Lower leg skin (tissue), 4 donors: ENCODE measurements at regions not wholly inside any gene's neighbourhood (a gene's known extent, or its start where the extent isn't known, plus 50 kb on each side); places are given as distances from the start of the nearest gene placed in this dataset.

Experiments used
- DNase-seq, 2 donors: peaks; one replicate each; pipeline ENCODE4 v3.0.0-alpha.2; 2019; ENCODE audit warnings: low spot score in 2 of 2
- H3K4me3 ChIP-seq: fragments of 200-600 bp; sonication (generic); 2 replicates; pipeline ENCODE4 v1.5.1; 2017; ENCODE audit warnings: mild to moderate bottlenecking, low read depth; ENCODE audit not compliant: poor library complexity, severe bottlenecking
- CTCF ChIP-seq, 3 donors: fragments of 450-650 bp; IDR thresholded peaks; one replicate each; pipeline ENCODE4 v1.5.1; 2016; ENCODE audit warnings: antibody characterized with exemption in 3 of 3, mild to moderate bottlenecking in 3 of 3, moderate library complexity in 2 of 3
- POLR2A ChIP-seq, 2 donors: fragments of 450-650 bp; IDR thresholded peaks; one replicate each; pipeline ENCODE4 v1.6.1; 2016 to 2017; ENCODE audit warnings: antibody characterized with exemption in 2 of 2, mild to moderate bottlenecking in 1 of 2, moderate library complexity in 1 of 2
- WGBS, 2 donors: methylation state at CpG; one replicate each; pipeline ENCODE4 v1.1.5; 2018; 5-methylcytosine and 5-hydroxymethylcytosine counted together
- intact Hi-C: fragments of 100-400 bp; cut with DNase I; formaldehyde crosslinking; loops from one replicate; pipeline ENCODE4 v1.15.0; 2023; ENCODE audit warnings: low total_unique reads

GRCh38 chr16:35745191-35745590, 2285.8 kb downstream of the TP53TG3F start:
- intact Hi-C loops: no loop called here
- H3K4me3 ChIP-seq: no peak overlapping the region
- TF ChIP-seq CTCF (IDR thresholded peaks at IDR 0.05) (no peak), POLR2A (IDR thresholded peaks at IDR 0.05) (no peak)
- 44 to 47% methylated on average over 3 of the region's 3 CpGs for WGBS, 2 donors
- DNase-seq: peak in 1 of 2 donors; percentile 25

GRCh38 chr16:35745821-35746248, 2286.4 kb downstream of the TP53TG3F start:
- peak in 1 of 2 donors; percentile 57 for DNase-seq
- H3K4me3 ChIP-seq: no peak overlapping the region
- WGBS, 2 donors: 92 to 96% methylated on average over 9 of the region's 9 CpGs
- TF ChIP-seq POLR2A (IDR thresholded peaks at IDR 0.05): no peak
- intact Hi-C loops: no loop called here

- DNase-seq: peak in 1 of 2 donors; percentile 79
- no peak overlapping the region for H3K4me3 ChIP-seq
- TF ChIP-seq CTCF (IDR thresholded peaks at IDR 0.05): no peak
- intact Hi-C loops: no loop called here
- WGBS, 2 donors: 92% methylated on average over 17 of the region's 17 CpGs
These were observed 2287.0 kb downstream of the TP53TG3F start for GRCh38 chr16:35746281-35746962.

GRCh38 chr16:35746963-35747657, 2287.7 kb downstream of the TP53TG3F start:
- intact Hi-C loops: no loop called here
- WGBS, 2 donors: 91 to 92% methylated on average over 18 of the region's 18 CpGs
- no peak for TF ChIP-seq CTCF (IDR thresholded peaks at IDR 0.05)
- TF ChIP-seq POLR2A (IDR thresholded peaks at IDR 0.05): no peak
- DNase-seq: peak in 1 of 2 donors; percentile 50
- no peak overlapping the region for H3K4me3 ChIP-seq

GRCh38 chr16:35747658-35748455, 2288.4 kb downstream of the TP53TG3F start:
- no peak overlapping the region for H3K4me3 ChIP-seq
- 91 to 92% methylated on average over 17 of the region's 17 CpGs for WGBS, 2 donors
- TF ChIP-seq CTCF (IDR thresholded peaks at IDR 0.05): no peak
- no peak for TF ChIP-seq POLR2A (IDR thresholded peaks at IDR 0.05)

More at GRCh38 chr16:35747658-35748455, 2288.4 kb downstream of the TP53TG3F start:
- intact Hi-C loops: no loop called here
- peak; percentile 6 to 62 for DNase-seq
